Daoy (cell line): ENCODE measurements at regions not wholly inside any gene's neighbourhood (a gene's known extent, or its start where the extent isn't known, plus 50 kb on each side); places are given as distances from the start of the nearest gene placed in this dataset.

ENCODE experiments used
- DNase-seq: peaks from one replicate; pipeline ENCODE4 v3.0.0-alpha.2; 2015; ENCODE audit warnings: low read depth

DNA sequence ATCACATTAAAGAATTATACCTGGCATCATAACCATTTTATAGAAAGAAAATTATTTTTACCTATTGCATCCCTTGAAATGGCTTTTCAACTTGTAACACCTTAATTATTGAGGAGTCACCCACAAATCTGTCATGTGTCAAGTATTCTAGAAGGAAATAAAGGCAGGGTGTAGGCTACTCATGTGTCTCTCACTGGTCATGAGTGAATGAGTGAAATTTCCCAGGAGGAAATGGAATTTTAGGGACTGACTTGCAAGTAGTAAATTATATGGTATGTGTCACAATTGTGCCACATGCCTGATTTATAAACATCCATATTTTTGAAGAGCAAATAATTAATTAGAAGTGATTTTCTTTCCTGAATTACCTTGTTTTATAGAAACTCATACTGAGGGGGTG is 310.5 kb upstream of the ADAMTS9 start:
- DNase-seq = no peak

DNA sequence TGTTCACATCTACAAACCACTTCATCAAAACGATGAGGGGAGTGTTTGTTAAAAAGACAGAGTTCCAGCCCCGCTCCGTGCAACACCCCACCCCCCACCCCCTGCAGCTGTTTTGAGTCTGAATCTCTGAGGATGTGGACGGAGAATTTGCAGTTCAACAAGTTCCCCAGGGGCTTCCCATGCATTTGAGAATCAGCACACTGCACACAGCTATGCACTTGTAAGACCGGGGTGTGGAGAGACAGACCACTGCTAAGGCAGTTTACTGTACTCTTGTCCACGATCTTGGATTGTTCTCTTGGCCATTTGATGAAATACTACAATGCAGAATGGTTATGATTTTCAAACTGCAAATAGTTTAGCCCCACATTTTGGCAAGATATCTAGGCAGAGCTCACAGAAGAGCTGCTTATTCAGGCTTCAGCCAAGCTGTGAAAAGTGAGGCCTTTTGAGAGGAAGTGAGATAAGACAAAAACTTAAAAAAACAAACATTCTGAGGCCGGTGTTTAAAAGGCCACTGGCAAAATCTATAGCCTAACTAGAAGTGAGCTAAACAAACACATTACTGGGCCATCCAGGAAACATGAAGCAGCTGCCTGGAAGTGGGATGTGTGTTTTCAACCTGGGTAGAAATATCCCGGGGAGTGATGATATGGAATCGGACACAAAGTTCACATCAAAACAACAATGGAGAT is 308.2 kb upstream of the ADAMTS9 start:
- DNase-seq = no peak

DNA sequence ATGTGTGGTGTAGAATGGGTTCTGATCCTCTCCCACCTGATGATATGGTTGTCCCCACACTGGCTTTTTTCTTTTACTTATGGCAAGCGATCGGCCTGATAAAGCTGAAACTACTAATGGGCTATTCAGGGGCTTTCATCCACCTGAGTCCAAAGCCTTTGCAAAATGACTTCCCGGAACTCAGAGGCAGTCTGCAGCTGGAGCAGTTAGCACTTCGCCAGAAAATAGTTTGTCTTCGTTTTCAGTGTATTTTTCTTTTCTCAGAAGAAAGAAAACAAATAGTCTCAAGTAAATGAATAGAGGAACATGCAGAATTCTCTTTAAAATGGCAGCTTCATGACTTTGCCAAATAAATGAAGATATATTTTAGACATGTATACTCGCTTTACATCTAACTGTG is 306.0 kb upstream of the ADAMTS9 start:
- DNase-seq = no peak

DNA sequence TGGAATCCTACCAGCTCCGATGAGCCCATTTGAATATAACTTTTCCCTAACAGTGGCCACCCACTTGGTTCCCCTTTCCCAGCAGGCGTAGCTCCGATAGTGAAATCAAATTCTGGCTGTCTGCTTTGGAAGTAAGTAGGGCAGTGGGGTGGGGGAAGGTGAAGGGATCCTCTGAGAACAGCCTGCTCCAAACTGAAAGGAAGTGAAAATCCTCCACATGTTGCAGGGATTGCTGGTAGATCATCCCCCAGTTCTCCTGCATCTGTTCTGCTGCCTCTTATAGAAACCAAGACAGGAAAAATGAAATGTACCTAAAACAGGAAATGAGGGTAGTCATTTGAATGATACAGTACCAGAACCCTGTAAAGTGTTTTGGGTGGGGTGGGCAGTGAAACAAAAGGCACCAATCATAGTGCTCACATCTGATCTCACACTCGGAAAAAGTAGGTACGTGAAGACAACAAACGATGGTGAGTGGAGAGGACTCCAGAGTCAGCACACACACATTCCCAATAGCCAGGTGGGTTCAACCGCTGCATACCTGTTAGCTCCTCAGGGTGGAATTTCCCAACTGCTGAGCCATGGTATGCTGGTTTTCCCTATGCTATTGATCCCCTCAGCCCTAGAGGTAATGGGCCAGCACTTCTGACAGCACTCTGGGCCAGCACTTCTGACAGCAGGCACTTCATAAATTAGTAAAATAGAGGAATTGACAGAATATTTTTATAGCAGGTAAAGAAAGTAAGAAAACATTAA is 304.9 kb upstream of the ADAMTS9 start:
- DNase-seq = no peak

DNA sequence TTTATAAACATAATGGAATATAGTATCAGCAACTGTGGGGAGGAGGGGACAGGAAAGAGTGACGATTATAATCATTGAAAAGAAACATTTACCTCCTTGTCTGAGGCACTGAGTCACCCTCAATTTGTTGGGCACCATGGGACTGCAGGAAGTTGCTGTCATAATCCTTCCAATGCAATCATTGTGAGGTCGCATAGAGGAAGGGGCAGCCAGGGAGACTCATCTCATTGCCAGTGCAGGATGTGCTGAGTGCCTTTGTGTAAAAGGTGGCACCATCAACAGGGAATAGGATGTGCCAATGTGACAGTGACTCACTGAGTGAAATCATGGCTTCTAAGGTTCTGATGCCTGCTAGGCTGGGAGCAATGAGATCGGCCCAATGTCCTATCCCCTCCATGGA is 300.4 kb upstream of the ADAMTS9 start:
- DNase-seq = no peak

DNA sequence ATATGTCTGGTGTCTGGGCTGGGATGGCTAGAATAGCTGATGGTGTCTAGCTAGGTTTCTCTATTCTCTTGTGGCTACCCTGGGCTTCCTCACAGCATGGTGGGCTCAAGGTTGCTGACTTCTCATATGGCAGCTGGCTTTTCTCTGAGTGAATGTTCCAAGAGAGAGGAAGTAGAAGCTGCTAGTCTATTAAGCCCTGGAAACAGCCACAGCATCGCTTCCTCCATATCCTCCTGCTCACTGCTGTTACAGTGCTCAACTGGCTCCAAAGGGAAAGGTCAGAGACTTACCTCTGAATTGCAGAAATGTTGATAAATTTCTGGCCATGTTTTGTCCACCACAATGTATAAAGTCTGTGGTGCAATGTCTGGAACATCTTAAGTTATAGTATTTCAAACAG is 299.9 kb upstream of the ADAMTS9 start:
- DNase-seq = no peak

DNA sequence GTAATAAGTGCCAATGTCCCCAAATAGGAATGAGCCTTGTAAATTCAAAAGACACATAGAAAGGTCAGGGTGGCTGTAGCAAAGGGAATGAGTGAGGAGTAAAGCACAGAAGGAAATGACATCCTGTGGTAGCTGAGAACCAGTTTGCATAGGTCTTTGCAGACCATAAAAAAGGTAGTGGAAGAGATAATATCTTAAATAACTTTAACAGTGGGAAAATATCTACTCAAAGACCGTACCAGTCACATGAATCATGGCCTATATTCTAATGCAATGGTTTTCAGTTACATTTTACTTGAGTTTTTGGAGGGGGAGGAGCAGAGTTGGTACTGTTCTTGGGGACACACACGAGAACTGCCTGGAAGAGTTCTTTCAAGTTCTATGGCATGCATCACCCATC is 297.3 kb upstream of the ADAMTS9 start:
- no peak for DNase-seq

DNA sequence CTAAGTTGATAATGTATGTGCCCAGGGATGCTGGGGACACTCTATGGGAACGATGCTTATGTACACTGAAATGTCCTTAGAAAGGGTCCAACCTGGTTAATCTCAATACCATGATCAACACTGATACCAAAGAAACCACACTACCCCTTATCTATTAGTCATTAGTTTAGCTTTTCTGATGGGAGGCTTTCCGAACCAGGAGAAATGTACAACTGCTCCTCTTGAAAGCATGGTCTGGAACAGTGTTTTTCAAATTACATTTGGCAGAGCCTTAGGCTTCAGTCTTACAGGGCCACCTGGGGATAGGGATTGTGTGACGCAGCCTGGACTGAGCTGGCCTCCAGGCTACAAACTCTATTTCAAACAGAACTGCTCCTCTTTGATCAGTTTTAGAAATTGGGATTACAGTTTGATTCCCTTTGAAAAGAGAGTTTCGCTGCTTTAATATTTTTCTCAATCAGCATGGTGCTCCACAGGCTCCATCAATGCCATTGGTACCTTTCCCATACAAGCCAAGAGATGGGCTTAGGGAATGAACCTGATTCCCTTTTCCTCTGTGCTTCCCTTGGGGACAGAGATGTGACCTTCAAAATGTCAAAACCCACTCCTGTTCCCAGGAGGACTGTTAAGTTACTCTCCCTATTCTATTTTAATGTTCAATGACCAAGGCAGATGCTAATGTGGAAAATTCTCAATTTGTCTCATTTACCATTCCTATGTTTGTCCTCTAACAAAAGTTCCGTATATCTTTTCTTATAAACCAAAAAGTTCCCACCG is 296.0 kb upstream of the ADAMTS9 start:
- no peak for DNase-seq

DNA sequence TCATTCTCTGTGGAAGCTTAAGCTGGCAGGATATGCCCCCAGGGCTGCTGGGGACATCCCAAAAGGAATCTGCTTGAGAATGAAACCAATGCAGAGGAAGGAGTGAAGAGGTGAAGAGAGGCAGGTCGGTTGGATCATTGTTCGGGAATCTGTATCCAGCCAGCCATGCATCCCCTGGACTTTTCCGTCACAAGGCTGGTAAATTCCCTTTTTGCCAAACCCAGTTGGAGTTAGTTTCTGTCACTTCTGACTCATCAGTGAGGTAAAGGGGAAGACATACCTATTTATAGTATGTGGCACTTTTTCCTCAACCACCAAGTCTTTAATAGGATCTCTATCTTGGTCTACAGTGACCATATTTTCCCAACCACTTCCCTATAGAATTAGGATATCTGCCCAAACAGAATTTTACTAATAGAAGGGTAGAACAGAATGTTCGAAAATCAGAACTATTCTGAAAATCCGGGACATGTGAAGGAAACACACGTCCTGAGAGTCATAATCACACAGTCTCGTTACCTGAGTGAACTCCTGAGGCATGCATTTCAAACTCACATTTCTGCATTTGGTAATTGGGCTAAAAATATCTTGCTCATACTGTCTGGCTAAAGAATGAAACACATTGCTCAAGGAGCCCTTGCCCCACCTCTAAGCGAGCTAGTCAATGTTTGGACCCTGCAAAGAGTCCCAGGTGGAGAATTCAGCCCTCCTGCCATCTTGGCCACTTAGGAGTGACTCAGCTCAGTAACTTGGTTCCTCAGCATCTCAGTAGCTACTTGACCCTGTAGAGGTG is 289.7 kb upstream of the ADAMTS9 start:
- peak; percentile 71 for DNase-seq

DNA sequence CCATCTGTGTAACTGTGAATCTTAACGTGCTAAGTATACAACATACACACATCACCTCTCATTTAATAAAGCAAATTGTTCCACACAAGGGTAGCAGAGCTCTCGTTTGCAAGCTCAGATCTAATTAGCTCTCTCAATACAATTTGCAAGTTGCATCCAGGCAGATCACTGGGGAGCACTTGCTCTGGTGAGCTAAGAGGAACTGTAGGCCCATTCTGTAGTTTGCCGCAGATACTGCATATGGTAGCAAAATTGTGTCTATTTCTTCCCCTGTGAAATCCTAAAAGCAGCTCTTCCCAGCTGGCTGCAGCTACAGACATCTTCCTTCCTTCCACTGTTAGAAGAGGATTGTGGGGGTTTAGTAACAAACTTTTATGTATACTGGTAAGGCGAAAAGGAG is 288.7 kb upstream of the ADAMTS9 start:
- DNase-seq = no peak

DNA sequence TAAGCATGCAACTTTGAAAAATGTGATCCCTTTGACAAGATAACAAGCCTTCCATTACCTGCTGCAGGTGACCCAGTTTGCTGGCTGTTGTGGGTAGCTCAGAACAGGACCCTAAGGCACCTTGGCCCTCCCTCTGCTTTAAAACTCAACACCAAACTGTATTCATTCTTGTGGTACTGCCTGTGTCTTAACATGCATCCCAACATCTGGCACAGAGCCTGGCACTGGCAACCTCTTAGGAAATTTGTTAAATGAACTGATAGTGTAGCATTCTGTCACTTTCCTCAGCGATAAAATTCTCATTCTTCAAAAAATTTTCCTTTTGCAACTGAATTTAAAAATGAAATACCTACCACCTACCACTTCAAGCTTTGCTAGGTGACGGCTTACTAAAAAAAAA is 287.3 kb upstream of the ADAMTS9 start:
- DNase-seq = no peak

DNA sequence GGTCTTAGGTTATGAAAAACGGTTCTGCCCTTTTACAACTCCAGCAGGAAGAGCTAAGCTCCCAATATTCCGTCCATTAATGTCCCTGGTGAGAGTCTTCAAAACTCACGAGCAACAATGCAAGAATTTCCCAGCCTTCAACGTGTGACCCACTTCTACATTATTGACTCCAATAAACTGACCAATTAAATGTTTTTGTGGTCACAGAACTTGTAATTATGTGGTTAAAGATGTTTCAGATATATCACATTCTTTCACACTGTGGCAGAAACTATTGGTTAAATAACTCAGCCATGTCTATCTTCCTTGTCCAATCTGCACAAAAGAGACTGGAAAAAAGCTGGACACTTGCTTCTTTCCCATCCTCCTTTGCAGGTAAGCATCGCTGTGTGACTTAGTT is 286.6 kb upstream of the ADAMTS9 start:
- DNase-seq = no peak

DNA sequence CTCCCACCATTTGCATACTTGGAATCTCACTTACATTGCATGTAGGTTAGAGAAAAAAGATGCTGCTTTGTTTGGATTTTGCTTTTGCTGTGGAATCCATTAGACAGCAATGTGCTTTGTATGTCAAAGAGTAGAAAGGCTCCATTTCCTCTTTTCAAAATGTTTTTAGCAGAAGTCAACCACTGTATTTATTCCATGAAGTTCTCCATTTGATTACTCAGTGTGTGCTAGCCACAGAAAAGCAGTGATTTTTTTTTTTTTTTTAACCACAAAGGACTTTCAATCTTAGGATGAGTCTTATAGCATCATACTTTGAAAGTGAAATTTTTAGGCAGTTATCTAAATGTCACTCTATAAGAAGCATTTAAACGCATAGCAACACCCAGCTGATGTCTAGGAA is 285.0 kb upstream of the ADAMTS9 start:
- DNase-seq = no peak

DNA sequence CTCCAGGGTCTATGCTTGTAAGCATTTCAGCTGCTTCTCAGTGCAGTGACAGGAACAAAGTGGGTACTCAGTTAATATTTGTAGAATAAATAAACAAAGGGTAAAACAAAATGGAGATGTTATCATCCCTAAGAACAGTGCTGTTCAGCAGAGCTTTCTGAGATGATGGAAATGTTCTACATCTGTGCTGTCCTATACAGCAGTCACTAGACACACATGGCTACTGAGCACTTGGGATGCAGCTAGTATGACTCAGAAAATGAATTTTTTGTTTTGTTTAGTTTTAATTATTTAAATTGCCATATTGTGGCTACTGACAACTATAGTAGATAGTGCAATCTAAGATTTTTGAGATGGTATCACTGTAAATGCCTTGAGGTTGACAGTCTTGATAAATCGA is 283.8 kb upstream of the ADAMTS9 start:
- DNase-seq = no peak

DNA sequence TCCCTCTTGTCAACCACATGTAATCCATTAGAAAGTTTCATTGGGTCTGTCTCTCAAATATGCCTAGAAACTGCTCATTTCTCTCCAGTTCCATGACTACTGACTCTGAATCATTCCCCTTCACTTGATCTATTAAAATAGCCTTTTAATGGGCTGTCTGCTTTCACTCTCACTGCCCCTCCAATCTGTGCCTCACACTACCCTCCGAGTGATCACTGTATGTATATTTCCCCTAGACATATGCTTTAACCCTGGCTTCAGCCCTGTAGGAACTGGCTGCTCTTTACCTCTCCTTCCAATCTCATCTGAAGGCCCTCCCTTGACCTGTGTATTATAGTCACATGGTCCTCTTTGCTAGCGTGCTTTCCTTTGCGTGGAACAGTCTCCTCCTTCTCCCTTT is 282.8 kb upstream of the ADAMTS9 start:
- no peak for DNase-seq

DNA sequence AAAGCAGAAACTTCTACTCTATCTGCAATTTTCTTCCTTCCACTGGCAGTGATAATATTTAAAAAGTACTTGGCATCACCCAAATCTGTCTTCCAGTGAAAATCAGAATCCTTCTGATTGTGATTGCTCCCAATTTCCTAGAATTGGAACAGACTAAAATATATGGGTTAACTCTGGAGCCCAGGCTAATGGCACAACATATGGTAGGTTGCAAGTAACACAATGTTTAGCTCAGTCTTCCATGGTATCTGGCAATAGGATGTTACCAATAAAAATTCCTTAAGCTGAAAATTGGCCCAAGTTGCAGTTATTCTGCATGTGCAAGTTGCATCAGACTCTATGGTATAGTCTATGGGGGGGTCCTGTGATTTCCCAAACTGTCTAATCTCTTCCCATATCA is 273.5 kb upstream of the ADAMTS9 start:
- no peak for DNase-seq

DNA sequence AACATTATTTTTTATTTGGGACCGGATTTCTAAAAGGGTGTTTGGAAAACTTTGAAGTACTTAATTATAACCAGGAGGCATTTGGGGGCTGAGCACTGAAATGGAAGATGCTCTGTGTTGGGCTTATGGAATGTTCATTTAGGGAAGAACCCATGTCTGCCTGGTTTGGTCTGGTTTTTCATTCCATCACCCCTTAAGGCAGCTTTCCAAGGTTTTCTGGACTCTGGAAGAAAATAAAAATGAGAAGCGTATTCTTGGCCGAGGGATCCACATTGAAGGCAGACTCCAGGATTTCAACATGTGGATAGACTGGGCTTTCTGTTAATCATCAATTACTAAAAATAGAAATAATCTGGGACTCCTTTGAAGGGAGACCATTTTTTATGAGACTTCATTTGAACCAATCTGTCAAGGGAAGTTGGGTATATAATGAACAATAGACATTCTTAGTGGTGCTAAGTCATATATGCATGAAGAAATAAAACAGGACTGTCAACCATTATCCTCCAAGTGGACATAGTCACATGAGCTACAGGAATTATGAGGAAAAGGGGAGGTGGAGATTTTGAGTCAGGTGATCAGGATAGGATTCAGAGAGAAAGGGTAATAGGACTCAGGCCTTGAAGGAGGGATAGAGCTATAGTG is 270.5 kb upstream of the ADAMTS9 start:
- no peak for DNase-seq

DNA sequence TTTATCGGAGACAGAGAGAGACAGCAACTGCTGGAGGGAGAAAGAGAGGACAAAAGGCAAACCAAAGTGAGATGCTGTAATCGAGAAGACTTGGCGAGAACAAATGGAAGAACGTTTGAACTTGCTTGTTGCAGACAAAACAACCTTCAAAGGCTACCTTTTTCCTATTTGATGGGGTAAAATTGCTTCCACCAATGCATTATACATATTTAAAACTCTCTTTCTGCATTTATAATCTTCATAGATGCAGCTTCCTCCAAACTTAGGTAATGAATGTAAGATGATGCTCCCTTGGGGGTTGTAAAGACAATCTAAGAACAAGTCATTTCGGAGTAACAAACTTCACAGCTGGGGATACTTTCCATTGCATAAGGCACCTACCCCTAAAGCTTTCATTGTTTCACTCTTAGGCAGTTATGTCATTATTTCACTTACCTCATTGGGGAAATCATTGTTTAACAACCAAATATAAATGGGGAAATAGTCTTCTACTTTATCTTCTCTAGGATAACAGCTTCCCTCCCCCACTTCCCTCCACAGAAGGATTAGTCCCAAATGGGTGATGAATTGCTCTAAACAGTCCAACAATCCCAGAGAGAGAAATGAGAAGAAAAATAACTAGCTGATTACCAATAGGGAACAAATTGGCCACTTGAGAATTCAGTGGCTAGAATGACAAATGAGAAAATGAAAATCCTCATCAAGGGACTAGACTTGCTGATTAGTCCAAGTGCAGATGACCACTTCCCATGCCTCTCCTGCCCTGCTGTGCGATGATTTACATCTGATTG is 269.8 kb upstream of the ADAMTS9 start:
- DNase-seq = no peak

DNA sequence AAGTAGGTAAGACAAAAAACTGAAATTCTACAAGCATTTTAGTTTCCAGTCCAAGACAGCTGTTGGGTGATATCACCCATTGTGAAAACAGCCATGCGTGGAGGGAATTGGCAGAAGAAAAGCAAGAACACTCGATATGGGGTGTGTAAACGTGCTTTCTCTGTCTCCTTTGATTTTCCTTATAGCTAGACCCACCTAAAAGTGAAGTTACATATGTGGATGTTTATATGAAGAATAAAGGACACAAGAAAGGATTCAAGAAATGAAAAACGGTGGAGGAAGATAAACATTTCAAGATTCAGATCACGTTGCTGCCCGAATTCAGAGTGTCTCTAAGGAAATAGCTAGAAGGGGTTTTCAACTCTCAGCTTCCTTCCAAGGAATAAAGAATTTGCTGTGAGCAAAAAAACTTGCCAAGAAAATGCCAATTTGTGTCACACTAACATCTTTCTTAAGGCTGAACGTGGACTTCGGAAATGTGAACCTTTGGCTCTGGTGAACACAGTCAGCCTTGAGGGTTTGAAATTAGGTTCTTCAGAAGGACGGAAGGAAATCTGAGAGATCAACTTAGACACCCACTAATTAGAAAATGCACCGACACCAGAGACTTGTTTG is 269.0 kb upstream of the ADAMTS9 start:
- DNase-seq = no peak

DNA sequence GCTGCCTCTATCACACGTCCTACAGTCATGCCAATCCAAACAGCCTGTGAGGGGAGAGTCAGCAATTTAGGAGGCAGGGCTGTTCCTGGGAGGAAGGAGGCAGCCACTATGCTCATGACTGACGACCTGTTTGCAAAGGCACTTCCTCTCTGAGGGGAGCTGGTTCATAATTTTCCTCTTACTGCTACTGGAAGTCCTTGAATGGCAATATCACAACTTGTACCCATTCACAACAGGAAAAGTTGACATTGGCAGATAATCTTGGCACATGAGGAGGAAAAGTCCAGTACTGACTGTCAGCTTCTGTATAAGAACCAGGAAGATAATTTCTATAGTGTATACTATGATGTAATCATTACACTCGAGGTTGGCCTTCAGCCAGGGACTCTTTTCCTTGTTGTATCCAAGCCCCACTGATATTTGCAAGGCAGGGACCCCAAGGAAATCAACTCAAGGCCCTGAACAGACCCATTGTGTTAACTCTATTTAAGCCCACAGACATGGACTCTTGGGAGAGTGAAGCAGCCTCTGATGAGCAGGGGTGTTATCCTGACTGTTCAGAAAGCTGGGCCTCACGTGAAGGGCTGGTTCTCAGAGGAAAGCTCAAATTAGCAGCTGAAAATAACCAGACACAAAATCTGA is 267.3 kb upstream of the ADAMTS9 start:
- peak; percentile 9 for DNase-seq
